Caco-2 (cell line): ENCODE measurements at regions not wholly inside any gene's neighbourhood (a gene's known extent, or its start where the extent isn't known, plus 50 kb on each side); places are given as distances from the start of the nearest gene placed in this dataset.

ENCODE experiments used
- BruUV-seq: library from RNA; stranded (reverse); fragments of 400-500 nt; replicated peaks from 2 replicates; lab custom pipeline; 2021; lab: Mats Ljungman, UMichigan
- CTCF ChIA-PET: fragments of 300-600 bp; sonication (Branson Sonifier 250); formaldehyde crosslinking; loops from one replicate; lab custom pipeline; 2022; ENCODE audit warnings: antibody characterized with exemption; lab: Charles Lee
- POLR2A ChIA-PET: fragments of 300-600 bp; sonication (Branson Sonifier 250); formaldehyde crosslinking; loops from one replicate; lab custom pipeline; 2022; ENCODE audit warnings: antibody characterized with exemption; lab: Charles Lee
- DNase-seq, 2 experiments: peaks; one replicate each; pipeline versions ENCODE4 v3.0.0 to v3.0.0-alpha.2; 2020 to 2022
- H3K27me3 ChIP-seq: replicated peaks from 2 replicates; pipeline ENCODE4 v1.6.0; 2011; ENCODE audit warnings: low read length; ENCODE audit not compliant: control insufficient read depth, insufficient read depth
- H3K36me3 ChIP-seq: 2 replicates; pipeline ENCODE4 v1.5.1; 2011; ENCODE audit warnings: low read length; ENCODE audit not compliant: control insufficient read depth, insufficient read depth
- H3K4me1 ChIP-seq: fragments of 250-450 bp; sonication (Bioruptor Pico); 2 replicates; pipeline ENCODE4 v1.5.1; 2020; ENCODE audit warnings: mild to moderate bottlenecking
- H3K4me3 ChIP-seq: 2 replicates; pipeline ENCODE4 v1.5.1; 2011; ENCODE audit warnings: low read depth, mild to moderate bottlenecking, control low read depth, low read length
- H3K9me3 ChIP-seq: fragments of 250-450 bp; sonication (Bioruptor Pico); 2 replicates; pipeline ENCODE4 v1.5.1; 2020; ENCODE audit warnings: mild to moderate bottlenecking, moderate library complexity
- H3K27ac Mint-ChIP-seq: one replicate; pipeline ENCODE4 v1.8.0; 2022; ENCODE audit warnings: mixed read lengths; ENCODE audit not compliant: unreplicated experiment
- H3K27me3 Mint-ChIP-seq: one replicate; pipeline ENCODE4 v1.8.0; 2022; ENCODE audit warnings: mixed read lengths; ENCODE audit not compliant: insufficient read depth, unreplicated experiment
- H3K36me3 Mint-ChIP-seq: one replicate; pipeline ENCODE4 v1.8.0; 2022; ENCODE audit warnings: mild to moderate bottlenecking, mixed read lengths; ENCODE audit not compliant: insufficient read depth, unreplicated experiment
- H3K4me1 Mint-ChIP-seq: one replicate; pipeline ENCODE4 v1.8.0; 2022; ENCODE audit warnings: low read depth, mixed read lengths; ENCODE audit not compliant: unreplicated experiment
- H3K4me3 Mint-ChIP-seq: one replicate; pipeline ENCODE4 v1.8.0; 2022; ENCODE audit warnings: mild to moderate bottlenecking, moderate library complexity, mixed read lengths; ENCODE audit not compliant: unreplicated experiment
- H3K9me3 Mint-ChIP-seq: one replicate; pipeline ENCODE4 v1.8.0; 2022; ENCODE audit warnings: mixed read lengths; ENCODE audit not compliant: unreplicated experiment
- intact Hi-C: fragments of 100-400 bp; cut with micrococcal nuclease; formaldehyde crosslinking; loops from one replicate; pipeline ENCODE4 v1.10.0; 2022; ENCODE audit not compliant: unreplicated experiment
- TF ChIP-seq, protein P1 (sequence below), 2 experiments: fragments of 200-600 bp in 1 of 2; IDR thresholded peaks; 1 replicate in 1 of 2; 2 replicates in 1 of 2; pipeline versions ENCODE4 v1.5.1 to v1.8.0; 2011 to 2022; ENCODE audit warnings: antibody characterized with exemption in 1 of 2, control low read depth in 1 of 2, inconsistent platforms in 1 of 2, low read depth in 1 of 2, low read length in 1 of 2, mild to moderate bottlenecking in 1 of 2, moderate library complexity in 1 of 2; ENCODE audit not compliant: insufficient read depth in 1 of 2, severe bottlenecking in 1 of 2, unreplicated experiment in 1 of 2

DNA sequence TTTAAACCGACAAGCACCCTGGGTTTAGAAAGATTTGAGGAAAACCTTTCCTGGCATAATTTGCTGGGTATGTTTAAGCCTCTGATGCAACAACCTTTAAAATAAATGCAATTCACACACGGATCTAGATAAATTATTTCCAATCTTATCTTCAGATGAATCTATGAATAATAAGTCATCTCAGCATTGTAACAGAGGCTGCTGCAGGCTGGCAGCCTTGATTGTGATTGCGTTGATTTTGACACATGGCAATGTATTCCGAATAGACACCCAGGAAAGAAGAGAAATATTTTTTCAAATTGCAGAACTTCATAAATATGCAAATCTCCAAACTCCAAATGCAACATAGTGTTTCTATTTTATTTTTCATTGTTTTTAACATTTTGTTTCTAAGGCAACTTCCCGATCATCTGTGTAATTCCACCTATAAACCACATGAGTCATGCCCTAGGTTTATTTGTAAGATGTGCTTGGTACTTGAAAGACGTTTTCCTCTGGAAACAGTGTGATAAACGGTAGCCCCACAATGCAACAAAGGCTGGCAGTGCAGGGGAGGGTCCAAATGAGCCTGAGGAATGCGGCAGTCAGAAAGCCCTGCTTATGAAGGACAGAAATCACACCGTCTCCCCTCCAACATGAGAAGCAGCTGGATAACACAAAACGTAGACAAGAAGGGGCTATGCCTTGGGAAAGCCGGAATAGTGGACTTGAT, 359.0 kb downstream of the BRD1 start:
- DNase-seq, result no peak
- intact Hi-C loops, result no loop called here
- Histone ChIP-seq H3K4me1 (no peaks in the 10 kb centered on the region), H3K4me3 (no peak overlapping the region), H3K27me3 (no peaks in the 10 kb centered on the region), H3K9me3 (no peaks in the 10 kb centered on the region), H3K36me3 (no peaks in the 10 kb centered on the region)
- H3K4me1 Mint-ChIP-seq, result no peaks in the 10 kb centered on the region
- BruUV-seq, result no TSS peak
- H3K4me3 Mint-ChIP-seq, result no peak overlapping the region
- TF ChIP-seq, protein P1, sequence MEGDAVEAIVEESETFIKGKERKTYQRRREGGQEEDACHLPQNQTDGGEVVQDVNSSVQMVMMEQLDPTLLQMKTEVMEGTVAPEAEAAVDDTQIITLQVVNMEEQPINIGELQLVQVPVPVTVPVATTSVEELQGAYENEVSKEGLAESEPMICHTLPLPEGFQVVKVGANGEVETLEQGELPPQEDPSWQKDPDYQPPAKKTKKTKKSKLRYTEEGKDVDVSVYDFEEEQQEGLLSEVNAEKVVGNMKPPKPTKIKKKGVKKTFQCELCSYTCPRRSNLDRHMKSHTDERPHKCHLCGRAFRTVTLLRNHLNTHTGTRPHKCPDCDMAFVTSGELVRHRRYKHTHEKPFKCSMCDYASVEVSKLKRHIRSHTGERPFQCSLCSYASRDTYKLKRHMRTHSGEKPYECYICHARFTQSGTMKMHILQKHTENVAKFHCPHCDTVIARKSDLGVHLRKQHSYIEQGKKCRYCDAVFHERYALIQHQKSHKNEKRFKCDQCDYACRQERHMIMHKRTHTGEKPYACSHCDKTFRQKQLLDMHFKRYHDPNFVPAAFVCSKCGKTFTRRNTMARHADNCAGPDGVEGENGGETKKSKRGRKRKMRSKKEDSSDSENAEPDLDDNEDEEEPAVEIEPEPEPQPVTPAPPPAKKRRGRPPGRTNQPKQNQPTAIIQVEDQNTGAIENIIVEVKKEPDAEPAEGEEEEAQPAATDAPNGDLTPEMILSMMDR (IDR thresholded peaks at IDR 0.05; ENCODE audit: insufficient read depth in 1 of 2, low read depth in 1 of 2, low read length in 1 of 2, severe bottlenecking in 1 of 2, unreplicated experiment in 1 of 2), result no peak
- ChIA-PET POLR2A (no interaction called here), CTCF (no interaction called here)
- no peaks in the 10 kb centered on the region for H3K9me3 Mint-ChIP-seq
- H3K27ac Mint-ChIP-seq, result no peak overlapping the region
- no peaks in the 10 kb centered on the region for H3K36me3 Mint-ChIP-seq
- no peaks in the 10 kb centered on the region for H3K27me3 Mint-ChIP-seq

DNA sequence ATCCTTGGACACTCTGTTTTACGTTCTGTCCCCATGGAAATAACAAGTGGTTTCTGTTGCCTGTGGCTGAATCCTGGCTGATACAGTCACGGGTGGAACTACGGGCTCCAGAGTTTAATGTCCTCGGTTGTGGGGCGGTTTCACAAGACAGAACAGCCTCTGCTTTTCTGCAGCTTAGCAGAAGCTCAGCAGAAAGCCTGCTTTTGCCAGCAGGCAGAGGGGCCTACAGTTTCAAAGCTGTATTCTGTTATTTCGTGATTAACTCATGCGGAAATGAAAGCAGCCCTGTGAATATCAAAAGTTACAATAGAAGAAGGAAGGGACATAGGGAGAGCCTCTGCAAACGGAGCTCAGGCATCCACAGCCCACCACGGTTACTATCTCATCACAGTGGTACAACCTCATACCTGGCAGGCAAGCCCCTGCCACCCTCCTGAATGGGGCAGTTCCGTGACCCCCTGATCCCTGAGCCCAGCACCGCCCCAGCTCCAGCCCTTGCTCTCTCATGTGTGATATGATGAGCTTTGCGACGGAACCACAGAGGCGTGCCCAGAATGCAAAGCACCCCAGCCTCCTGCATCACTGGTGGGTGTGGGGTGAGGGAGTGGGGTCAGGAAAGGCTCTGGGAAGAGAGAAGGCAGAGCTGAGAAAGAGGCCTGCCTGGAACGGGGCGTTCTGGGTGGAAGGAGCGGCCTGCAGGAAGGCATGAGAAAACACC, 360.6 kb downstream of the BRD1 start:
- Mint-ChIP-seq H3K27me3 (no peaks in the 10 kb centered on the region), H3K27ac (no peak overlapping the region), H3K36me3 (no peaks in the 10 kb centered on the region), H3K9me3 (no peaks in the 10 kb centered on the region), H3K4me3 (no peak overlapping the region), H3K4me1 (no peaks in the 10 kb centered on the region)
- H3K27me3 ChIP-seq, result no peaks in the 10 kb centered on the region
- ChIA-PET POLR2A (no interaction called here), CTCF (no interaction called here)
- H3K9me3 ChIP-seq, result no peaks in the 10 kb centered on the region
- intact Hi-C loops, result no loop called here
- H3K4me1 ChIP-seq, result no peaks in the 10 kb centered on the region
- TF ChIP-seq, protein P1 (IDR thresholded peaks at IDR 0.05; ENCODE audit: insufficient read depth in 1 of 2, low read depth in 1 of 2, low read length in 1 of 2, severe bottlenecking in 1 of 2, unreplicated experiment in 1 of 2), result no peak
- no peak overlapping the region for H3K4me3 ChIP-seq
- H3K36me3 ChIP-seq, result no peaks in the 10 kb centered on the region
- no TSS peak for BruUV-seq
- no peak for DNase-seq

DNA sequence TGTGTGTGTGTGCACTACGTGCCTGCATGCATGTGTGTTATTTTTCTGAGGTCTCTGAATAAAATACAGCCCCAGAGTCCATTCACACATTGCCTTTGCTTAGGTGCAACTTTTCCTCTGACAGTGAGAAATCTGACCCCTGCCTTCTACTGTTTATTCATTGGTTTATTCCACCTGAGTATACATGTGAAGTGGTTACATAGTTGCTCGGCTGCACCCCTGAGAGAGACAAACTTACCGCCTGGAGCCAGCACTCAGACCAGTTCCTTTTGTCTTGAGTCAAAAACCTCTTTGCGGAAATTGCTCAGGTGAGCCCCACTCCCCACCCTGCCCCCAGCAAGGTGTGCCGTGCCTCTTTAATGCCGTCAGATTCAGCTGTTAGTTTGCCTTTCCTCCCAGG, 363.6 kb downstream of the BRD1 start:
- no peak for DNase-seq
- H3K27ac Mint-ChIP-seq, result no peak overlapping the region
- no peaks in the 10 kb centered on the region for H3K9me3 Mint-ChIP-seq
- Histone ChIP-seq H3K4me1 (no peaks in the 10 kb centered on the region), H3K4me3 (no peak overlapping the region), H3K27me3 (no peaks in the 10 kb centered on the region), H3K36me3 (no peaks in the 10 kb centered on the region), H3K9me3 (no peaks in the 10 kb centered on the region)
- TF ChIP-seq, protein P1 (IDR thresholded peaks at IDR 0.05; ENCODE audit: insufficient read depth in 1 of 2, low read depth in 1 of 2, low read length in 1 of 2, severe bottlenecking in 1 of 2, unreplicated experiment in 1 of 2), result no peak
- CTCF ChIA-PET, result no interaction called here
- POLR2A ChIA-PET, result no interaction called here
- intact Hi-C loops, result no loop called here
- peaks cover 9% of the 10 kb centered on the region for H3K27me3 Mint-ChIP-seq
- no peaks in the 10 kb centered on the region for H3K36me3 Mint-ChIP-seq
- no TSS peak for BruUV-seq
- H3K4me3 Mint-ChIP-seq, result no peak overlapping the region
- H3K4me1 Mint-ChIP-seq, result no peaks in the 10 kb centered on the region
